ENCODE measurements at regions not wholly inside any gene's neighbourhood (a gene's known extent, or its start where the extent isn't known, plus 50 kb on each side); places are given as distances from the start of the nearest gene placed in this dataset.
"Not testable (repeated sequence)": the region's sequence is repeated elsewhere in the genome, so short reads cannot be mapped to it uniquely, and the experiment has no call there.

- TF ChIP-seq, protein P1, sequence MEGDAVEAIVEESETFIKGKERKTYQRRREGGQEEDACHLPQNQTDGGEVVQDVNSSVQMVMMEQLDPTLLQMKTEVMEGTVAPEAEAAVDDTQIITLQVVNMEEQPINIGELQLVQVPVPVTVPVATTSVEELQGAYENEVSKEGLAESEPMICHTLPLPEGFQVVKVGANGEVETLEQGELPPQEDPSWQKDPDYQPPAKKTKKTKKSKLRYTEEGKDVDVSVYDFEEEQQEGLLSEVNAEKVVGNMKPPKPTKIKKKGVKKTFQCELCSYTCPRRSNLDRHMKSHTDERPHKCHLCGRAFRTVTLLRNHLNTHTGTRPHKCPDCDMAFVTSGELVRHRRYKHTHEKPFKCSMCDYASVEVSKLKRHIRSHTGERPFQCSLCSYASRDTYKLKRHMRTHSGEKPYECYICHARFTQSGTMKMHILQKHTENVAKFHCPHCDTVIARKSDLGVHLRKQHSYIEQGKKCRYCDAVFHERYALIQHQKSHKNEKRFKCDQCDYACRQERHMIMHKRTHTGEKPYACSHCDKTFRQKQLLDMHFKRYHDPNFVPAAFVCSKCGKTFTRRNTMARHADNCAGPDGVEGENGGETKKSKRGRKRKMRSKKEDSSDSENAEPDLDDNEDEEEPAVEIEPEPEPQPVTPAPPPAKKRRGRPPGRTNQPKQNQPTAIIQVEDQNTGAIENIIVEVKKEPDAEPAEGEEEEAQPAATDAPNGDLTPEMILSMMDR (IDR thresholded peaks at IDR 0.05): no peak
- Histone ChIP-seq H3K4me3 (no peak overlapping the region), H3K27ac (no peak overlapping the region)
- no peak for DNase-seq (ENCODE audit: low spot score)
Measured at GRCh38 chr3:118239253-118239652, 795.4 kb downstream of the IGSF11 start.

GRCh38 chr3:118244761-118245160, 789.9 kb downstream of the IGSF11 start:
- TF ChIP-seq, protein P1 (IDR thresholded peaks at IDR 0.05): no peak
- no peak for DNase-seq (ENCODE audit: low spot score)
- Histone ChIP-seq H3K27ac (no peak overlapping the region), H3K4me3 (no peak overlapping the region)

GRCh38 chr3:118245312-118245711, 789.3 kb downstream of the IGSF11 start:
- DNase-seq (ENCODE audit: low spot score): no peak
- H3K4me3 ChIP-seq: no peak overlapping the region
- TF ChIP-seq, protein P1 (IDR thresholded peaks at IDR 0.05): no peak
- no peak overlapping the region for H3K27ac ChIP-seq

GRCh38 chr3:118258850-118259249, 775.8 kb downstream of the IGSF11 start:
- not testable (repeated sequence) for H3K4me3 ChIP-seq; H3K27ac ChIP-seq; DNase-seq (ENCODE audit: low spot score)

GRCh38 chr3:118262800-118263402, 771.7 kb downstream of the IGSF11 start:
- Histone ChIP-seq H3K27ac (no peak overlapping the region), H3K4me3 (no peak overlapping the region)
- TF ChIP-seq, protein P1 (IDR thresholded peaks at IDR 0.05): no peak
- no peak for DNase-seq (ENCODE audit: low spot score)

DNA sequence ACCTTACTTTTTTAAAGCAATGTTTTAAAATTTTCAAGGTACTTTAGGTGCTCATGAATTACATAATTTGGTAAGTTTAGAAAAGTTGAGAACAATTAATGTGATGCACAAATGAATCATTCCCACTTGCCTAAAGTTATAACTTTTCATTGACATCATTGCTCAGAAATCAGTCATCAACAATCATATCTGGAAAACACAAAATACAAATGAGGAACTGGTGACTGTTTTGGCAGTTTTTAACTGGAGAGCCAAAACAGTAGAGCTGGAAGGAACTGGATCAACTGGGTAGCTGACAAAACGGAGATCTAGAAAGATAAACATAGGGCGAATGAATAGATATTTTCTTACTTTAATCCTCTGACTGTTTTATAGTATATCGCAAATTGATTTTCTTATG, 767.1 kb downstream of the IGSF11 start:
- TF ChIP-seq, protein P1 (IDR thresholded peaks at IDR 0.05): no peak
- DNase-seq (ENCODE audit: low spot score): no peak
- no peak overlapping the region for H3K27ac ChIP-seq
- H3K4me3 ChIP-seq: no peak overlapping the region

- Histone ChIP-seq H3K27ac (no peak overlapping the region), H3K4me3 (no peak overlapping the region)
- no peak for DNase-seq (ENCODE audit: low spot score)
- TF ChIP-seq, protein P1 (IDR thresholded peaks at IDR 0.05): no peak
Measured at GRCh38 chr3:118269537-118270125, 765.0 kb downstream of the IGSF11 start.

Measured in coronary artery (tissue), 2 donors.